RPMI8226 (cell line): ENCODE measurements at regions not wholly inside any gene's neighbourhood (a gene's known extent, or its start where the extent isn't known, plus 50 kb on each side); places are given as distances from the start of the nearest gene placed in this dataset.

ENCODE experiments used
- DNase-seq: peaks from one replicate; pipeline ENCODE4 v3.0.0-alpha.2; 2015

DNA sequence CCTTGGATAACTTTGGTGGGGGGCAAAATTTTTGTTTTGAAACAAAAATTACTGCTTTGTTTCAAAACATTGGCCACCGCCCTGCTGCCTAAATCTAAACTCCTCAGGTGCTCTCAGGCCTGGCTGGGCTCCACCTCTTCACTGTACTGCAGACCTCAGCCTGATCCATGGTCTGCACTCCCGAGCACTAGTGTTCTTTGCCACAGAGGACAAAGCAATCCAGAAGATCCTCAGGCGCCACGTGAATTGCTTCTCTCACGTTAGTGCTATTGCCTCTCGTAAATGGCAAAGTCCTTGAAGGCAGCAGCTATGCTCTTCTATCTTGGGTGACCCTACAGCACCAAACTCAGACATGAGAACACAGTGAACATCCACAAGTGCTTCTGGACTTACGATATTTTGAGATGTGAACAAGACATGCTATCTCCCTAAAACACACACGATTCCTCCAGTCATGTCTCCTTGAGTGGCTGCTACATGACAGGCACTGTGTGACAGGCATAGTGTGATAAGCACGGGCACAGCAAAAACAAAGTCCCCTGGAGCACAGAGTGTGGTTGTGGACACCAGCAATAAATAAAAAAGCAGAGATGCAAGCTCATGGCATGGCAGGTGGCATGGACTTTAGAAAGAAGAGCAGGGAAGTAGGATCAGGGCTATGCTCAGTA is 582.1 kb upstream of the DPP6 start:
- no peak for DNase-seq

DNA sequence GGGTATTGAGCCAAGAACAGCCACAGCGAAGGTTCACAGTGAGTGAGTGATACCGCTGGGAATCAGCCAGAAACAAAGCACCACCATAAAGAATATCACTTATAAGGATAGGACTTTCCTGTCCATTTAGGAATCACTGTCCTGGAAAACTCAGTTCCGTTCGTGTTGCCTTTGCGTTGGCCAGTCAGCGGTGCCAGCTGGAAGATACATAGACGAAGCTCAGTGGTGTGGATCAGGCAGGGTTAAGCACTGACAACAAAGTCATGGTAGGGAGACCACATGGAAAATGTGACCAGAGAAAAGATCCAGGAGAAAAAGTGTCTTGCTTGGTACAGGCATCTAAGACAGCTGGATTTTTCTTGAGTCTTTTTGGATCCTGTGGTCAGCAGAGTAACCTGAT is 579.7 kb upstream of the DPP6 start:
- DNase-seq: no peak

DNA sequence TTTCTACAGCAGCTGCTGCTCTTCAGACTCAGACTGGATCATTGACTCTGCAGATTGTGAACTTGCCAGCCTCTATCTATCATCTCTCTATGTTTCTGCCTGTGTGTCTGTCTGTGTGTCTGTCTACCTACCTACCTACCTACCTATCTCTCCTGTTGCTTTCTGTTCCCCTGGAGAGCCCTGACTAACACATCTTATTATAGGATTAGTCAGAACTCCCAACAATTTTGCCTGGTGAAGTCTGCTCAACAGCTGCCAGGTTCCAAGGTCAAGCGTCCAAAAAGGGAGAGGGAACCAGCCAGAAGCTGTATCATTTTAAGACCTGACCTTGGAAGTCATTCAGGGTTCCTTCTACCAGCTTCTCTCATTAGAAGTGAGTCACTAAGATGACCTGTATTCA is 579.0 kb upstream of the DPP6 start:
- DNase-seq: no peak

DNA sequence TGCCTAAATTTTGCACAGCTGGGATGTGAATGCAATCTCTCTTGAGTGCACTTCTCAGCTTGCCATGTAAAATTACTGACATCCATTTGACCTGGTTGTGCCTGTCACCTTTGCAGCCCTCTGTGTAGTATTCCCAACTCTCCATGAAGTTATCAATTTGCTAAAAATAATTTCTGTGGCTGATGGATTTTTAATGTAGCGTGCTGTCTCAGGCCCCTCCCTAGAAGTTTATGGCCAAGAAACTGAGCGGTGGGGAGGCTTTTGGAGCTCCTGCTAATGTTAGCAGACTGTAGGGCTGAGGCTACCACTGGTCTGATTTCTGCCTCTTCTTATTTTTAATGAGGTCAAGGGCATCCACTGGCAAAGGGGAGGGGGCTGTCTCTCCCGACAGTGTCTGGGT is 577.0 kb upstream of the DPP6 start:
- DNase-seq: no peak

DNA sequence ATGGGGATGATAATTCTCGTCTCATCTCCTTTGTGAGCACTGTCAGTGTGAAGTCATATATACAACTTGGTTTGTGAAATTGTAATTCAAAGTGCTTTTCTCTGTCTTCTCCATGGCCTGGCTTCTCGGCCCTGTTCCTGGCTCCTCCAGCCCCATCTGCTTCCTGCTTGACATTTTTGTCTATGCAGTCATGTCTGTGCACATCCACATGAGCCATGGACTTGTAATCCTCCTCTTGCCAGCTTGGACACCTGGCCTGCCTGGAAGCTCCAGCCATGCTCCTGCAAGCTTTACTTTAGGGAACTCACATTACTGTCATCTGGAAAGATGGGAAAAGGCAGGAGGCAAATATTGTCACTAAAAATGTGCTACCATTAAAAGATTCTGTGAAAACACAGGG is 576.0 kb upstream of the DPP6 start:
- no peak for DNase-seq

DNA sequence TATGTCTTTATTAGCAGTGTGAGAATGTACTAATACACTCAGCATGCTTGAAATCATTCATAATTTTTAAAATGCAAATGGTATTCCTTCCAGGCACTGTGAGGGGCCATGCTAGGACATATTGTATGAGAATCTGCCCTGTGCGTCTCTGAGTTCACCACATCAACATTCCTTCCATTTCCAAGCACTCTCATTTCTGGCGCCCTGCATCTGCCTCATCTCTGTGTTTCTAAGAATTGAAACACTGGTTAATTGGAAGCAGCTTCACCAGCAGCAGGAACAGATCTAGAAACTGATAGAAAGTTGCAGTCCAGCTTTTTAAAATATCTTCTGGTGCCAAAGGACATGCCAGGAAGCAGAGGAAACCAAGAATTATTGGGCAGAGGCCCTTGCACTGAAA is 555.9 kb upstream of the DPP6 start:
- DNase-seq: no peak

DNA sequence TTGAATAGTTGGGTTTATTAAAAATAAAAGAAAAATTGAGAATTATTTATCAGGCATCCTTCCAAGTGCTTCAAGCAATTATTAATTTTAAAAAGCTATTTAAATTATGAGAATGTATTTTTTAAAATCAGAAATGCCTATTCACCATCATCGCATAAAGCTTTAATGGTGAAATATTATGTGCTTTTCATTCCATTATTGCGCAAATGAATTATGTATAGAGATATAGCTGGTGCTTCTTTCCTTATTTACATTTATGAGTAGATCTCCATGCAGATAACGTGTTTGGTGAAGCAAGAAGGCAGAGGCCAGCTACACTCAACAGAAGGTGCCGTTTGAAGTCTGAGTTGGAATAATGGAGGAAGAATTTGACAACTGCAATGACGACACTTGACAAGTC is 549.1 kb upstream of the DPP6 start:
- DNase-seq: no peak

DNA sequence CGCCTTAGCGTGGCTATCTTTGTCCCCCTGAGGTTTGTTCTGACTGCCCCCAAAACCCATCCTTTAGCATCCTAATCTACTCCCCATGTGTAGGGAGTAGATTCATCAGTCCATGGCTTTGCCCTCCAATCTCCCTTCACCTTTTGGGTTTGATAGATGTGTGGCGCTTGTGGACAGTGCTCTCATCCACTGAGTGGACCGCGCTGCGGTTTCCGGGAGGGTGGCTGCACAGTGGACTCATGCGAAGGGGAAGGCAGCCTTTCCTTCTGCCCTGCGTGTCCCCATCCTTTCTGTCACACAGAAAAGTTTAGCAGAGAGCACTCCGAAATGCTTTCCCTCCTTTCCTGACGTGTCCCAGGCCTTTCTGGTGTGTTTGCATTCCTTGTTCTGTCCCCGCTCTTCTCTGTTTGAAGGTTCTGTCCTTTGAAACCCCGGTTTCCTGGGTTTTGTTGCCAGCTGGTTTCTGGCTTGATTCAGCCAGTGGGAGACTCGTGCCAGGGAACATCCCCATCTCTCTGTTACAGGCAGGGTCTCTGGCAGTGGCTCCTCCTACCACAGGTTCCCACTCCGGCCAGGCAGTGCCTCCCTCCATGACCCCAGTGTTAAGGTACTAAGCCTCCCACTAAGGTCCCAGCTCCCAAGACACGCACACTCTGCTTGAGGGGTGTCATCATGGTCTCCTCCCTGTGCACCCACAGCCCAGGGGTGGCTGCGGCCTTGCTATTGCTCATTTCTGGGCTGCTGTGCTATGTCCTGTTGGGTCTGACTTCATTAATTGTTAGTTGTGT is 547.7 kb upstream of the DPP6 start:
- no peak for DNase-seq

DNA sequence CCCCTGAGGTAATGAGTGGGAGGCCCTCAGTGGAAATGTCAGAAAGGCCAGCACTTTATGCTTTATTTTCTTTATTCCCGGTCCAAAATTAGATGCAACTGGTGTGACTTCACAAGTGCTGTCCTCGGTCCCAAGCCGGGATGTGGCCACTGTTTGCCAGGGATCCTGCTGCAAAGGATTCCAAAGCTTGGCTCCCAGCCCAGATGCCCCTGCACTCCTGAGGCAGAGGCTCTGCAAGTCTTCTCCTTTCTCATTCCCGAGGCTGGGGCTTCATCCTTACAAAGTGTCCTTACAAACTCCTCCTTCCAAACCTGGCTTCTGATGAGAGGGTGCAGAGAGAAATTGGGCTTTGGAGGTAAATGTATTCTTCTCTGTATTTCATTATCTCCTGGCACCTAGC is 544.3 kb upstream of the DPP6 start:
- no peak for DNase-seq

DNA sequence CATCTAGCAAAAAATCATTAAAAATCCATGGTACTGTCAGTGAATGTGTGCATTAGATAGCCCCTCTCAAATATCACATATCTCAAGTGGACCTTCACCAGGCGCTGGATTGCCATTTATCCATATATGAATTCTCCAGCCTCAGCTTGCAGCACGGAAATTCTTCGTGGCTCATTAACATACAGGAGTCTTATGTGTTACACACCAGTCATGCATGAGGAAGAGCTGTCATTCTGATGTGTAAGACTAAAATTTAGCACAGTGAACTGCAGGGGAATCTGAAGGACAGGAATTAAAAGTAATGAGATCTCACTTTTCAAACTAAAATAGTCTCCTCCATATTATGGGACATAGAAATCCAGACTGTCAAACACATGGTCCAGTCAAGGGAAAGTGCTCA is 542.4 kb upstream of the DPP6 start:
- DNase-seq: no peak

DNA sequence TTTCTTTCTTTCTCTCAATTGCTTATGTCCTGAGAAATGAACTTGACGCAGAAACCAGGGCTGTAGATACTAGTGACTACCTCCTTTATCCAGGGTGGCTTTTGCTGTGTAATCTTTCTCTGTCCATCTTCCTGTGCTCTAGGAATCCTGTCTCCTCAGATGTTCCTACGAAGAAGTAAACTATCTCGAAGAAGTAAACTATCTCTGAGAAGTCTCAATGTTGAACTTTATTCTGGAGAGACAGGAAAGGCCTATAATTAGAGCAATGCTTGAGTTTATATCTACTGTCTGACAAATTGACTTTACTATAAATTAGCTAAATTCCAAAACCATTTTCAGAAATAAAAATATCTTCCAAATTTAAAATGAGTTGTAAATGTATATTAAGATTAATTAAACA is 541.5 kb upstream of the DPP6 start:
- DNase-seq: no peak

DNA sequence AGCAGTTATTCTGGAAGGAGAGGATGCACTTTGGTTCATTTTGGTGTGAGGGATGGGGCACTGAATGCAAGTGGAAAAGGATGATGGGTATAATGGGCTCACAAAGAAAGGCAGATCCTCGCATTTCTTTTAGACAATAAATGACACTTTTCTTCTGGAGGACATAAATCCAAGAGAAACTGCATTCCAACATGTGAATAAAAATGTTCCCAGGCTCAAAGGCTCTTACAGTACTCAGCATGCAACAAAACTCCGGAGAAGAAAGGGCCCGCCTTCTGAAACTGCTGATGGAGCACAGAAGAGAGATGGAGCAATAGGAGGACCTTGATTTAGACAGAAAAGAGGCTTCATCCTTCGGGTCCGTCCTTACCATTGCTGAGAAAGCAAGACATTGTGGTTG is 538.2 kb upstream of the DPP6 start:
- DNase-seq: no peak

DNA sequence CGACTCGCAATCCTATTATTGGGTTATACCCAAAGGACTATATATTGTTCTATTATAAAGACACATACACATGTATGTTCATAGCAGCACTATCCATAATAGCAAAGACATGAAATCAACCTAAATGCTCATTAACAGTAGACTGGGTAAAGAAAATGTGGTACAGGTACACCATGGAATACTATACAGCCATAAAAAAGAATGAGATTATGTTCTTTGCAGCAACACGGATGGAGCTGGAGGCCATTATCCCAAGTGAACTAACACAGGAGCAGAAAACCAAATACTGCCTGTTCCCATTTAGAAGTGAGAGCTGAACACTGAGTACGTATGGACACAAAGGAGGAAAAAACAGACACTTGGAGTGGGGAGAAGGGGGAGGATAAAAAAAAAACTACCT is 536.8 kb upstream of the DPP6 start:
- no peak for DNase-seq

DNA sequence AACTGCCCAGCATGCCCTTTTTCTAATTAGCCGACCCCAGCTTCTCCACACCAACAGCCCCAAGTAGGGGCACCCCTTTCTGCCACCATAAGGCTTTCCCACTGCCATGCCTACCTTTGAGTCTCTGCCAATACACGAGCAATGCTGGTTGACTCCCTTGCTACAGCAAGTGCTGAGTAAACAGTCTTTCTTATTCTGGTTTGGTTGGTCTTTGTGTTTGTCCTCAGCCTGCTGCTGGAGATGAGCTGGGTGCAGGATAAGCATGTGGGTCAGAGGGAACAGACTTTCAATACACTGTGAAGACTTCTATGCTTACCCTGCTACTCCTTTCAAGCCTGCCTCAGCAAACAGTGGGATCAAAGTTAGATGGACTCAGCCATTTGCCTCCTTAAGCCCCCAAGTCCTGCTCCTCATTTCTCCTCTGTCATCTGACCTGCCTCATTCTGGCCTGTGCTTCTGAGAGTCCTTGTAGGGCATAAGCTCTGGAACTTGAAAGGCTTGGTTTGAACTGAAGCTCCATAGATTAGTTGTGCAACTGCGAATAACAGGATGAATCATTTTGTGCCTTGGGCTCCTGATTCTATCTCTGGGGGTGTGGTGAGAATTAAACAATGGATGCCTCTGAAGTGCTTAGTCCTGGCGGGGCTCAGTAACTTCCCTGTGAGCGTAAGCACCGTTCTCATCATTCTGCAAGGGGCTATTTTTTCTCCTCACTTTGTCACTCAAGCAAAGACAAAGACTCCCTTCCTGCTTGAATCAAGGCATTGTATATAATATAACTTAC is 533.8 kb upstream of the DPP6 start:
- no peak for DNase-seq

DNA sequence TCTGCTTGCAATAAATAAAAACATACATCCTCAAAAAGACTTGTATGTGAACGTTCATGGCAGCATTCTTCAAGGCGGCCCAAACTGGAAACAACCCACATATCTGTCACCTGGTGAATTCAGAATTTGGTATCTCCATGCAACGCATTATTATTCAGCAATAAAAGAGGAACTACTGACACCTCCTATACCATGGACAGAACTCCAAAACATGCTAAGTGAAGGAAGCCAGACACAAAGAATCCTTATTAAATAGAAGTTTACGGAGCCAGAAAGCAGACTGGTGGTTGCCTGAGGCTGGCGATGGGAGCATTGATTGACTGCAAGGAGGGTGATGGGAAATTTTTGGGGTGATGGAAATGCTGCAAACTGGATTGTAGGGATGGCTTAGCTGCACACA is 530.8 kb upstream of the DPP6 start:
- DNase-seq: no peak

DNA sequence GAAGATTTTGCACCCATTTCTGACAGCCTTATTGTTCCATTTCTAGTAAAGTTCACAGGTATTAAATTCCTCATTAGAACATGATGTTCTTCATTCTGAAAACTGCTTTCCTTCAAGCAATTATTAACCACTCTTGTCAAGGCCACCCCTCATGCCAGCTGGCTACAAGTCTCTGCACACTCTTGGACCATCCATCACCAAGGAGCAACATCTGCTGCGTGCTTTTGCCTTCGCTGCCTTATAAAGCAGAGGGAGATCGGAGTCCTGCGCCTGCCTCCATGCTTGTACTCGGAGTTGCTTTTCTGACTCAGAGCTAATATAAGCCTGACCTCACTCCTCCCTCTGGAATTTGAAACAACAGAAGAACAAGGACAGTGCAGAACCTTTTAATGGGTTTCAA is 529.9 kb upstream of the DPP6 start:
- no peak for DNase-seq

DNA sequence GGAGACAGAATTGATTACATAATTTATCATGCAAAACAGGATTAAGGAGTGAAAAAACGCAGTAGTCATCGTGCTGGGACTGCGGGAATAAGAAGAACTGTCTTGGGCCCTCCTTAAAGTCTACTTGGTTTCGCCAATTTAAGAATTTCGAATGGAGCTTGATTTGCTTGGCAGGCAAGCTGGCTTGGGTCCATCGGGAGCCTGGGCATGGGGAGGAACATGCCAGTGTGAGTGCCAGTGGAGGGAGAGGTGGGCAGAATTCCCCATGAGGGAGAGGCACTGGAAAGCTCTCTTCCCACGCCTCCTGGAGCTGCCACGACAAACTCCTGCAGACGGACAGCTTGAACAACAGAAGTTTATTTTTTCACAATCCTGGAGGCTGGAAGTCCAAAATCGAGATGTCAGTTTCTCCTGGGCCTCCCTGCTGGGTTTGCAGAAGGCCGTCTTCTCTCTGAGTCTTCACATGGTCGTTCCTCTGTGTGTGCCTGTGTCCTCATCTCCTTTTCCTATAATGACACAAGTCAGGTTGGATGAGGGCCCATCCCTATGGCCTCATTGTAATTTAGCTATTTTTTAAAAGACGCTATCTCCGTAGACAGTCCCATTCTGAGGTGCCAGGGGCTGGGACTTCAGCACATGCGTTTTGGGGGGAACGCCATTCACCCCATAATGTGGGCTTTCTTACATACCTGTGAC is 528.7 kb upstream of the DPP6 start:
- no peak for DNase-seq

DNA sequence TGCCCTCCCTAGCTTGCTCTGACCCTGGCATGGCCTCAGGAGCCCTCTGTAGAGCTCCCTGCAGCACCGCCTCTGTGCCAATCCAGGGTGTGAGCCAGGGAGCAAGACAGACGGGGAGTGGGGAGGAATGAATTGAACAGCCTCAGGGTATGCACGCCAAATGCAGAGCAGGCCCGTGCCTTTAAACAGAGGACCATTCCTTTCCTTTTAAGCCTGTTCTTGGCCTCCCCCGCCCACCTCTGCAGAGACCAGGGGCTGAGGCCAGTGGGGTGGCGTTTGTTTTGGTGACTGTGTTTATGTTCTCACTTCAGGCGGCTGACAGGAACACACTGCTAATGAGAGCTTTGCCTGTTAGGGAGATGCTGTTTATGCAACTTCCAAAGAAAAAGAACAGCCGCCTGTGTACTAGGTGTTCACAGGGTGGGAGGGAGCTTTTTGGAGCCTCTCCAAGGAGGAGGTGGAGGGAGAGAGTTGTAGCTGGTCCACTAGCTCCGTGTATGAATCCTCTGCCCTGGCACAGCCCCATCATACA is 528.1 kb upstream of the DPP6 start:
- DNase-seq: no peak

DNA sequence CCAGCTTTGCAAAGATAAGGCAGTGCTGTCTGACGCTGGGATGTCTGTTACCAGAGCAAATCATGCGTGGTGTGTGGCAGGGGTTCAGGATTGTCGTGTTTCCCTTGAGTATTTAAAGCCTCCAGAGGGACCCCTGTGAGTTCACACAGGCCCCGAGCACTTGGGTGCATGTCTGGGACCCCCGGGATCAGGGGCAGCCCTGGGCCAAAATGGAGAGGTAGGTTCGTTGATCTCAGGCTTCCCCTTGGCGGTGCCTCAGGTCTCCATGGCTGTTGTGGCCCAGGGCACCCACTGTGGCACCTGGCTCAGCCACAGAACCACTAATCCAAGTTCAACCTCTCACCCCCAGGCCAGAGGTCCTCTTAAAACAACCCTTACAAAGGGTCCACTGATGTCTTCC is 523.1 kb upstream of the DPP6 start:
- DNase-seq: no peak

DNA sequence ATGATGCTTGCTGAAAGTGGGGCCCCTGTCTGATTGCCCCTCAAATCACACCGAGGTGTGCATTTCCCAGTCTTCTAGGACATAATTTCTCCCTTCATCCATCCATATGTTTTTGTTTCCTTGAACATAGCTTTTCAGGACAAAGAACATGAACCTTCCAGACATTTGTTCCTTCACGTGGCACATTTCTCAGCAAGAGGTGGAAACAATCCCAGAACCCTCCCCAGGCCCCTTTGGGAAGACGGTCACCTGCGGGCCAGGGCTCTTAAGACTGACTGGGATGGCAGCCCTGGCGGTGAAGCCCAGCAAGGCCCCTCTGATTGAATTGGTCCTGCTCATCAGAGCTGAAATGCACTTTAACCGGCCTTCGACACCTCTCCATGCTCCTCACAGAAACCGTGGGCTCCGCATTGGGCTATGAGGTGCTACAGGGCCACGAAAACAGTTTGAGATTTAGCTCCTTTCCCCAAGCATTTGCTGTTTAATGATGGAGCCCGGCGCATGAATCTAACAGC is 522.5 kb upstream of the DPP6 start:
- no peak for DNase-seq

DNA sequence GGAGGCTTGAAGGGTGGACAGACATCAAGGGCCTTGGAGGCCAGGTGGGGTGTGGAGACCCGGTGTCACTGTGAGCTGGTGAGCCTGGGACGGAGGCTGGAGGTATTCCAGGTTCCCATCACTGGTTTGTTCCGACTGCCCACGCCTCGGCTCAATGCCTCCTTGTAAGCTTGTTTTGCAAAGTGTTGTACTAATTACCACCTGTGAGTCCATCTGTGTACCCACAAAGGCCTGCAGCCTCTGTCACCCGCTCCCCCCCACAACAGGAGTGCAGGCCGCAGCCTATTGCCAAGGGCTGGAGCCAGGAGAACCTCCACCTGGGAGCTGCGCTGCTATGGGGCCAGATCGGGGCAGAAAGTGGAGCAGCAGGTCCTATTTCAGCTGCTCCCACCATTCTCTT is 521.8 kb upstream of the DPP6 start:
- no peak for DNase-seq

DNA sequence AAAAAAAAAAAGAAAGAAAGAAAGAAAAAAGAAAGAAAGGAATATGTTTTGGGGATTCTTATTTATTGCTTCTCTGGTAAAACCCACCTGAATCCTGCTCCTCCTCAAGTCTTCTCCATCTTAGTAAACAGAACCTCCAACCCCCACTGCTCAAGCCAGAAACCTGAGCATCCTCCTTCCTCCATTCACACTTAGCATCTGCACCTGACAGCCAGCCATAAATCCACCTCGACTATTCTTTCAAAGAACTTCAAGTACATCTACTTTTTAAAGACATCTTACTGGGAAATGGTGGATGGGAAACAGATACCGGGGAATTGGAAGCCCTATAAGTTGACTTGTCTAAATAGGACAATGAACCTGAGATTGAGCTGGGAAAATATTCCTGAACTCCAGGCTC is 519.9 kb upstream of the DPP6 start:
- DNase-seq: no peak

DNA sequence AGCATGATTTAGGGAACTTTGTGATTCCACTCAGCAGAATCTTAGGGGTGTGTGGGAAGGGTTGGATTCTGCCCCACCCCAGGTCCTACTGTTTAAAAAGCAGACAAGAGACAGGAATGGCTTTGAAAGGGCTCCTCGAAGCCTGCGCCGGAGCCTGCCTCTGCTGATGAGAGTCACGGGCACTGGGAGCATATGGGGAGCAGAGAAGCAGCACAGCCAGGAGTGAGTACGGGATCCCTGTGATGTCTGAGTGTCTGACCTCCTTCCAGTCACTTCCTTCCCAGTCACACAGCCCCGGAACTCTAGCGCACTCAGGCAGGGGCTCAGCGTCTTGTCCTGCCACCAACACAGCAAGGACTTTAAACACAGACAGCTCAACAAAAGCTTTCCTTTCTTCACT is 514.9 kb upstream of the DPP6 start:
- DNase-seq: no peak
